IMR-90 (cell line): ENCODE measurements at regions not wholly inside any gene's neighbourhood (a gene's known extent, or its start where the extent isn't known, plus 50 kb on each side); places are given as distances from the start of the nearest gene placed in this dataset.
A peak's percentile ranks its signal among the peaks of the same experiment; 100 is the strongest.

Experiments
- ATAC-seq: fragments of 200-7000 bp; cut with Tn5 transposase; 2 replicates; pipeline ENCODE4 v1.9.1; 2020; ENCODE audit warnings: low read depth, mild to moderate bottlenecking, moderate library complexity
- BruUV-seq: library from RNA; stranded (reverse); fragments of 400-500 nt; replicated peaks from 2 replicates; lab custom pipeline; 2021; lab: Mats Ljungman, UMichigan
- CTCF ChIA-PET: fragments of 300-600 bp; formaldehyde crosslinking; extraction: SDS; loops from one replicate; lab custom pipeline; 2021; ENCODE audit warnings: antibody characterized with exemption; lab: Yijun Ruan, JAX
- POLR2A ChIA-PET: fragments of 300-600 bp; sonication (Branson Sonifier 250); formaldehyde crosslinking; loops from one replicate; lab custom pipeline; 2022; ENCODE audit warnings: antibody characterized with exemption; ENCODE audit not compliant: unreplicated experiment; lab: Charles Lee
- DNase-seq: peaks from one replicate; pipeline ENCODE4 v3.0.0; 2013
- H2AFZ ChIP-seq: replicated peaks from 2 replicates; pipeline ENCODE3; 2013; ENCODE audit warnings: low read length, mild to moderate bottlenecking; ENCODE audit not compliant: poor library complexity
- H2AK5ac ChIP-seq: 2 replicates; pipeline ENCODE4 v1.6.1; 2013; ENCODE audit warnings: low read depth, low read length, inconsistent platforms
- H2AK9ac ChIP-seq: replicated peaks from 2 replicates; pipeline ENCODE3; 2013; ENCODE audit warnings: mild to moderate bottlenecking, low read depth, low read length, moderate library complexity; ENCODE audit not compliant: poor library complexity
- H2BK120ac ChIP-seq: 2 replicates; pipeline ENCODE4 v1.6.1; 2013; ENCODE audit warnings: low read depth, low read length, inconsistent platforms
- H2BK15ac ChIP-seq: 3 replicates; pipeline ENCODE4 v1.6.1; 2013; ENCODE audit warnings: low read depth, low read length, inconsistent platforms
- H2BK20ac ChIP-seq: 2 replicates; pipeline ENCODE4 v1.6.1; 2013; ENCODE audit warnings: low read depth, mild to moderate bottlenecking, inconsistent platforms, low read length, moderate library complexity
- H2BK5ac ChIP-seq: 2 replicates; pipeline ENCODE4 v1.6.1; 2013; ENCODE audit warnings: mild to moderate bottlenecking, low read depth, low read length, inconsistent platforms; ENCODE audit not compliant: poor library complexity, severe bottlenecking
- H3K14ac ChIP-seq: replicated peaks from 2 replicates; pipeline ENCODE4 v1.6.1; 2013; ENCODE audit warnings: low read depth, low read length, inconsistent platforms
- H3K18ac ChIP-seq: 2 replicates; pipeline ENCODE4 v1.6.1; 2013; ENCODE audit warnings: low read depth, low read length, control low read depth
- H3K23ac ChIP-seq: 2 replicates; pipeline ENCODE4 v1.6.1; 2013; ENCODE audit warnings: low read depth, low read length, inconsistent platforms
- H3K27ac ChIP-seq: 2 replicates; pipeline ENCODE4 v1.5.1; 2013; ENCODE audit warnings: mild to moderate bottlenecking, control low read depth, low read length; ENCODE audit not compliant: insufficient read depth
- H3K27me3 ChIP-seq: 2 replicates; pipeline ENCODE4 v1.6.1; 2013; ENCODE audit warnings: low read length; ENCODE audit not compliant: control insufficient read depth, insufficient read depth
- H3K36me3 ChIP-seq: 2 replicates; pipeline ENCODE4 v1.6.1; 2013; ENCODE audit warnings: low read length, mixed read lengths; ENCODE audit not compliant: control insufficient read depth, insufficient read depth
- H3K4ac ChIP-seq: 2 replicates; pipeline ENCODE4 v1.6.1; 2013; ENCODE audit warnings: low read depth, low read length, inconsistent platforms
- H3K4me1 ChIP-seq: 2 replicates; pipeline ENCODE4 v1.6.1; 2013; ENCODE audit warnings: low read length, mixed read lengths; ENCODE audit not compliant: control insufficient read depth, insufficient read depth
- H3K4me2 ChIP-seq: 2 replicates; pipeline ENCODE4 v1.6.1; 2013; ENCODE audit warnings: low read depth, mild to moderate bottlenecking, control low read depth, low read length, moderate library complexity
- H3K4me3 ChIP-seq: 2 replicates; pipeline ENCODE4 v1.5.1; 2013; ENCODE audit warnings: low read depth, mild to moderate bottlenecking, control low read depth, low read length, moderate library complexity; ENCODE audit not compliant: insufficient read depth
- H3K56ac ChIP-seq: 2 replicates; pipeline ENCODE4 v1.6.1; 2013; ENCODE audit warnings: low read length, inconsistent platforms; ENCODE audit not compliant: insufficient read depth; ENCODE audit errors: extremely low read depth
- H3K79me1 ChIP-seq, 2 experiments: 2 replicates each; pipeline ENCODE4 v1.6.1; 2013; ENCODE audit warnings: low read length in 2 of 2, inconsistent platforms in 1 of 2, low read depth in 1 of 2
- H3K9ac ChIP-seq: 2 replicates; pipeline ENCODE4 v1.6.1; 2013; ENCODE audit warnings: low read depth, low read length, control low read depth
- H3K9me1 ChIP-seq: 2 replicates; pipeline ENCODE4 v1.6.1; 2013; ENCODE audit warnings: low read length, inconsistent platforms; ENCODE audit not compliant: insufficient read depth
- H3K9me3 ChIP-seq: 2 replicates; pipeline ENCODE4 v1.6.1; 2013; ENCODE audit warnings: low read length; ENCODE audit not compliant: control insufficient read depth, insufficient read depth
- H4K20me1 ChIP-seq: 2 replicates; pipeline ENCODE4 v1.6.1; 2013; ENCODE audit warnings: low read length, inconsistent platforms; ENCODE audit not compliant: insufficient read depth
- H4K5ac ChIP-seq: 2 replicates; pipeline ENCODE4 v1.6.1; 2013; ENCODE audit warnings: mild to moderate bottlenecking, low read depth, low read length, control low read depth
- H4K8ac ChIP-seq, 2 experiments: 2 replicates each; pipeline ENCODE4 v1.6.1; 2013; ENCODE audit warnings: low read depth in 2 of 2, low read length in 2 of 2, control low read depth in 1 of 2, inconsistent platforms in 1 of 2
- H4K91ac ChIP-seq: 2 replicates; pipeline ENCODE4 v1.6.1; 2013; ENCODE audit warnings: low read depth, low read length, inconsistent platforms; ENCODE audit not compliant: insufficient read depth
- CHD1 ChIP-seq: IDR thresholded peaks from 2 replicates; pipeline ENCODE4 v1.6.1; 2012; ENCODE audit warnings: low read depth, low read length, improper control_type of control experiment
- CTCF ChIP-seq: conservative IDR thresholded peaks from 2 replicates; pipeline ENCODE4 v1.5.1; 2012; ENCODE audit warnings: mild to moderate bottlenecking, low read depth, low read length, improper control_type of control experiment
- RCOR1 ChIP-seq: IDR thresholded peaks from 2 replicates; pipeline ENCODE4 v1.6.1; 2012; ENCODE audit warnings: mild to moderate bottlenecking, low read length, improper control_type of control experiment; ENCODE audit not compliant: insufficient replicate concordance
- RFX5 ChIP-seq: IDR thresholded peaks from 2 replicates; pipeline ENCODE4 v1.8.0; 2012; ENCODE audit warnings: low read depth, mild to moderate bottlenecking, low read length, moderate library complexity
- WGBS, 2 experiments: methylation state at CpG; one replicate each; pipeline versions ENCODE4 v1.1.5 to v1.1.7; 2013; ENCODE audit warnings: missing lambda C conversion rate in 2 of 2; ENCODE audit not compliant: insufficient read length in 1 of 2; ENCODE audit errors: extremely low coverage in 2 of 2; 5-methylcytosine and 5-hydroxymethylcytosine counted together
- dilution Hi-C: fragments of 300-500 bp; cut with HindIII; formaldehyde crosslinking; loops from one replicate; pipeline ENCODE4 v1.14.3; 2018; ENCODE audit warnings: low sequenced_read_pairs; ENCODE audit not compliant: unreplicated experiment
- in situ Hi-C: fragments of 300-500 bp; cut with MboI; formaldehyde crosslinking; loops from 3 replicates; pipeline ENCODE4 v1.14.3; 2019; ENCODE audit warnings: low sequenced_read_pairs, inconsistent platforms, mixed read lengths
- intact Hi-C: fragments of 100-400 bp; cut with micrococcal nuclease; formaldehyde crosslinking; loops from 2 replicates; pipeline ENCODE4 v1.10.0; 2022

GRCh38 chr11:28636033-28636432, 527.8 kb downstream of the METTL15 start:
- intact Hi-C loops (no loop called here), in situ Hi-C loops (no loop called here), dilution Hi-C loops (no loop called here)
- Histone ChIP-seq H3K18ac (peak overlapping the region; percentile 26), H3K9me1 (peaks cover 8% of the 10 kb centered on the region), H2BK20ac (peak overlapping the region; percentile 26; the same call in 1 of the 2 replicates), H4K5ac (peak overlapping the region; percentile 49; the same call in 1 of the 2 replicates), H3K14ac (peak overlapping the region; percentile 66), H3K79me1 (no peaks in the 10 kb centered on the region), H3K56ac (no peak overlapping the region), H2AK9ac (no peak overlapping the region), H4K91ac (peak overlapping the region; percentile 74), H3K27me3 (no peaks in the 10 kb centered on the region), H2AK5ac (peak overlapping the region; percentile 9), H3K9me3 (no peaks in the 10 kb centered on the region), H3K4me1 (peaks cover 8% of the 10 kb centered on the region), H2BK5ac (no peak overlapping the region), H2AFZ (no peak overlapping the region), H3K36me3 (no peaks in the 10 kb centered on the region), H3K4me2 (no peak overlapping the region), H2BK15ac (0 out of 3 replicates have a peak overlapping the region, but pooled peaks have one; percentile 35), H3K23ac (no peak overlapping the region), H4K20me1 (no peaks in the 10 kb centered on the region), H3K4me3 (no peak overlapping the region), H3K4ac (peak overlapping the region; percentile 66), H2BK120ac (peak overlapping the region; percentile 48; the same call in 1 of the 2 replicates), H3K27ac (peak overlapping the region; percentile 10; the same call in 1 of the 2 replicates), H4K8ac (peak overlapping the region; percentile 28; a peak in 2 of 4 replicates), H3K9ac (no peak overlapping the region)
- ATAC-seq, result peak; percentile 12
- CTCF ChIA-PET, result no interaction called here
- DNase-seq, result no peak
- WGBS, 2 experiments, result no CpG with 5 or more reads among the region's 4 CpGs
- BruUV-seq, result no TSS peak
- POLR2A ChIA-PET, result no interaction called here
- no peak for TF ChIP-seq RFX5
- TF ChIP-seq RCOR1, result no peak
- TF ChIP-seq CTCF, result no peak
- TF ChIP-seq CHD1, result no peak
